HG03457 (cell line): ENCODE measurements at regions not wholly inside any gene's neighbourhood (a gene's known extent, or its start where the extent isn't known, plus 50 kb on each side); places are given as distances from the start of the nearest gene placed in this dataset.
"Not testable (repeated sequence)": the region's sequence is repeated elsewhere in the genome, so short reads cannot be mapped to it uniquely, and the experiment has no call there.

Source experiments
- ATAC-seq: cut with Tn5 transposase; IDR thresholded peaks from one replicate; pipeline ENCODE4 v1.9.1; 2021; ENCODE audit warnings: moderate number of reproducible peaks; ENCODE audit not compliant: unreplicated experiment

DNA sequence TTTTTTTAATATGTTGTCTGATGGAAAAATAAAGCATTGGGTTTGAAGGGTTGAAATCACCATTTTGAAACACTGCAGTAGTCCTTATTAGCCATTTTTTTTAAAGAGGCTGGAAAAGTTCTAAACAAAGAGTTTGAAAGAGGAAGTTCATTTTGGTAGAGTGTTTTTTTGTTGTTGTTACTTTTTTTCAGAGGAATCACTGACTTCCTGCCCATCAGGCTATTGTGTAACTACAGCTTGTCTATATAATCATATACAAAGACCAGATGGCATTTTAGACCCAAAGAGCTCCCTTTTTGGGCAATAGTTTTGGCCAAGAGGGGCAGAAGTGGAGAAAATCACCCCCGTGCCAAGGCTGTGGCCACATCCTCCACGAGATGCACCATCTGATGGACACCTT lies 818.5 kb upstream of the AMELY start:
- ATAC-seq: no peak

GRCh38 chrY:7729318-7730011 lies 817.9 kb upstream of the AMELY start:
- no peak for ATAC-seq

- no peak for ATAC-seq
These were observed 817.4 kb upstream of the AMELY start for GRCh38 chrY:7728935-7729317.

GRCh38 chrY:7725791-7726460 lies 814.4 kb upstream of the AMELY start:
- no peak for ATAC-seq

DNA sequence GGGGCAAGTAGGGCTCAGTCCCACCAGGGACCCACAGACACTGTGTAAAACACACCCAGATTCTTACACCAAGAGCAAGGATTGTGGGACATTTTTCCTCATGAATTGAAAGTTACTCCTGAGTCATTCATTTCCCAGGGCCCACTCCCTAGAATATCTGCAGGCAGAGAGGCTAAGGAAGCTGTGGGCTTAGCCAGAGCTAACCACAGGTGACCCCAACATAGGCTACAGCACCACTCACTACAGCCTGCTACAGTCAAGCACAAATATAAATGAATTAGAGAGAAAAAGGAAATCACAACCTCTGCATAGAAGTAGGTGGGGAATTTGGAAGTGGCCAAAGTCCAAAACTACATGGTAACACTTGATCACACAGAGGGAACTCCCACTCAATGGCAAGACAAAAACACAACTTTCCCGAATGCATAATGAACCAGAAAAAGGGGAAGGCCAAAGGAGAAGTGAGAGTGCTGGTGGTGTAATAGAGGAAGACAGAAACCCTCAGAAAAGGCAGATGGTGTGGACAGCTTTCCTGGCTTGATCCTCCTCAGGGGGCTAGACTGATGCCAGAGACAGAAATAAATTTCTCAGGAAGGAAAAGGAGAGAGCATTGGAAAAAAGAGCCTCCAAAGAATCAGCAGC lies 812.6 kb upstream of the AMELY start:
- ATAC-seq: peak; percentile 81

- ATAC-seq: no peak
These were observed 811.6 kb upstream of the AMELY start for GRCh38 chrY:7723127-7723526.

GRCh38 chrY:7722566-7722965 lies 811.0 kb upstream of the AMELY start:
- ATAC-seq: no peak

GRCh38 chrY:7720974-7721373 lies 809.4 kb upstream of the AMELY start:
- no peak for ATAC-seq

DNA sequence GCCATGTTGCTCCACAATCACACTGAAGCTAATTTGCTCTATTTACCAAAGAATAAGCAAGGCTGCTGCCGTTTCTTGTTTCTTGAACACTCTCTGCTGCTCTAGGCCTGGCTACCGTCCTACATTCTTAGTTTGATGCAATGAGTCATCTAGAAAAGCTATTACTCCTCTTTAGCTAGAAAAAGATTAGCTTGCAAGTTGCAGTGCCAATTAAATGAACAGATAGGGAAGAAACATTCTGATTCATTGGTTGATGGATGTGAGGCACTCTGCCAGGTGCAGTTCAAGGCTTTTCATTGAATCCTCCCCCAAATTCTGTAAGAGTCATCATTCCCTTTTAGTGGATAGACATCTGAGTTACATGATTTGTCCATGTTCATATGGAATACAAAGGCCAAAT lies 807.7 kb upstream of the AMELY start:
- ATAC-seq: no peak

DNA sequence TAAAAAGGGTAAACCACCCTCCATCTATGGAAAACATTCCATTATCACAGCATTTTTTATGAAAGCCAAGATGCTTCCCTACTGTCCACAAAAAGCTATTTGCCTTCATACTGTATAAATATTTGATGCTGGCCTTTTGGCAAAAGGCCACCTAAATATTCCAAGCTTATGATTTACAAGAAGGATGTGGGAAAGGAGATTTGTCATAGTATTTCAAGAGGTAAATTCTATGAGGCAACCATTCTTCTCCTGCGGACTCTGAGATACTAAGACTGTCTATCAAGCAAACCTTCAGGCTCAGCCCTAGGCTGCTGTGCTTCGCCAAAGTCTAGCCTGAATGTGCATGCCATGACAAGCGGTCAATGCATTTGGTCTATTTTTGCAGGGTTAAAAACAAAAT lies 807.1 kb upstream of the AMELY start:
- no peak for ATAC-seq

GRCh38 chrY:7718126-7718525 lies 806.6 kb upstream of the AMELY start:
- ATAC-seq: no peak

- no peak for ATAC-seq
These were observed 802.9 kb upstream of the AMELY start for GRCh38 chrY:7714426-7714825.

DNA sequence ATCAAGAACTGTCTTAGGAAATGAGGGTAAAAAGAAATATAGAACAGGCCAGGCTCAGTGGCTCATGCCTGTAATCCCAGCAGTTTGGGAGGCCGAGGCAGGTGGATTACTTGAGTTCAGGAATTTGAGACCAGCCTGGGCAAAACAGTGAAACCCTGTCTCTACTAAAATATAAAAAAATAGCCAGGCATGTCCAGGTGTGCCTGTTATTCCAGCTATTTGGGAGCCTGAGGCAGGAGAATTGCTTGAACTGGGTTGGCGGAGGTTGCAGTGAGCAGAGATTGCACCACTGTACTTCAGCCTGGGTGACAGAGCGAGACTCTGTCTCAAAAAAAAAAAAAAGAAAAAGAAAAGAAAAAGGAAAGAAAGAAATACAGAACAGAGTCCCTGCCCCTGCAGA lies 802.2 kb upstream of the AMELY start:
- ATAC-seq: not testable (repeated sequence)

- ATAC-seq: no peak
These were observed 800.7 kb upstream of the AMELY start for GRCh38 chrY:7712289-7712688.

GRCh38 chrY:7703578-7704140 lies 792.1 kb upstream of the AMELY start:
- no peak for ATAC-seq

GRCh38 chrY:7702481-7702880 lies 790.9 kb upstream of the AMELY start:
- no peak for ATAC-seq

DNA sequence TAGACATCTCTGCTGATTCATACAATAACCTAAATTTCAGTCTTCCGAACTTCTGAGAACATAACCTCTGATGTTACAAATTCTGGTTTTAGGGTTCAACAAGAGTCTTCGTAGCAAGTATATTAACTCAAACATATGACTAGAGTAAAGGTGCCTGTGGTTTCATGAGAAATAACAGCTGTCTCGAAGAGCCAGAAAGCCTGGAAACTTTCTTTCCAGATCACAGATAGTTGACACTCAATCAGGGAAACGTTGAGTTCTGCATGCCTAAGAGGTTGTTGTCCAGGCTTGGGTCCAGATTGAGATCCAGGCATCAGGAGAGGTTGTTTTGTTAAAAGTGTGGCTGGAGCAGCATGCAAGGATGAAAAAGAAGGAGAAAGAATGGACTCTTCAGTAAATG lies 790.1 kb upstream of the AMELY start:
- no peak for ATAC-seq

DNA sequence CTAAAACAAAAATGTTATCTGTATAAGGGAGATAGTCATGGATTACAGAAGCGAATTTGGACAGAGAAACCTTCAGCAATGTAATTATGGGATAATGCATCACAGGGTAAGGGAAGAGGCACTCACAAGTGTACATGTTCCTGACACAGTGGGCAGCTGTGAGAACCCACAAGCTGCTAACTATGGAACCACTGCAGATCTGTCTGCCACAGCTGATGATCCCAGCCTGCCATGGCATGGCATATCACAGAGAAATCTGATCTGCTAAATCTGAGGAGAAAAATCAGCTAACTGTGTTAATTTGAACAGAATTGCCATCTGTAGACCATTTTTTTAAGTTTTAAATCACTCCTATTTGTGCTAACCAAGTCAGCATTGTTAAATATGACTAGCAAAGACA lies 786.0 kb upstream of the AMELY start:
- no peak for ATAC-seq

- no peak for ATAC-seq
These were observed 781.1 kb upstream of the AMELY start for GRCh38 chrY:7692701-7693100.

DNA sequence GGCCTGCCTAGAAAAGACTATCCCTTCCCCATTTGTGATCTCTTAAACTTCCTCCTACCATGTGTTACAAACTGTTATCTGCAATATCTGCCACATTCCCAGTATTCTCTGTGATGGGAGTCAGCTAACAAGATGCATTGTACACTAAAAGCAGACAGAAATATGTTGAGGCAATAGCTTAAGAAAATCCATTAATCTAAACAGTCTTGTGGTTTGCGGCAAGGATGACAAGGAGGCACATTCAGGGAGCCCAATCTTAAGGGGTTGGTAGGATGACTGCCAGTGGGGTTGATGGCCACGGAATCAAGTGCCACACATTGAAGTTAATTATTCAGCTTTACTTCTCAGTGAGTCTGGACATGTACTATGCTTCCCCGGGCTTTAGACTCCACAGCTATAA lies 775.5 kb upstream of the AMELY start:
- ATAC-seq: no peak

GRCh38 chrY:7684546-7684945 lies 773.0 kb upstream of the AMELY start:
- ATAC-seq: no peak

GRCh38 chrY:7682386-7682785 lies 770.8 kb upstream of the AMELY start:
- ATAC-seq: no peak
